Thyroid gland (tissue), 4 donors: ENCODE measurements at regions not wholly inside any gene's neighbourhood (a gene's known extent, or its start where the extent isn't known, plus 50 kb on each side); places are given as distances from the start of the nearest gene placed in this dataset.

Experiments
- POLR2A ChIP-seq, 2 donors: fragments of 450-650 bp; IDR thresholded peaks; one replicate each; pipeline ENCODE4 v1.6.1; 2017; ENCODE audit warnings: antibody characterized with exemption in 2 of 2, mild to moderate bottlenecking in 2 of 2, moderate library complexity in 1 of 2
- TF ChIP-seq, protein P1 (sequence below), 6 experiments: fragments of 200-600 bp in 3 of 6; fragments of 450-650 bp in 3 of 6; sonication (generic) in 3 of 6; IDR thresholded peaks; one replicate each; pipeline ENCODE4 v1.5.1; 2016 to 2019; ENCODE audit warnings: antibody characterized with exemption in 6 of 6, mild to moderate bottlenecking in 2 of 6, inconsistent platforms in 1 of 6, moderate library complexity in 1 of 6

DNA sequence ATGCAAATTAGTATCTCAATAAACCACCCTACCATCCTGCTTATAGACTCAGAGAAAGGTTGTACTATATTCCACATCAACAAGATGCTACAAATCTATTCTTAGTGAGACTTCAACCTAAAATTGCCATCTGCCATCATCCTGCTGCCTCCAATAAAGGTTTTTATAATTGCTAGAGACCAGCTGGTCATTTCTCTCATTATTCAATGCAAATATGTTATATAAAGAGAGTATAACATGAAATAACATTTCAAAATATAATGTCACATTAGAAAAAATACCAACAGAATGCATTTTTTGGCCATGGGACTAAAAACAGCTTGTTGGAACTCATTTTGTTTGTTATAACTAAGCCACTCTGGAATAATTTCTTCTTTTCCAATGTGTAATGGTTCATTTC lies 247.3 kb downstream of the LRIG3 start:
- TF ChIP-seq, protein P1, sequence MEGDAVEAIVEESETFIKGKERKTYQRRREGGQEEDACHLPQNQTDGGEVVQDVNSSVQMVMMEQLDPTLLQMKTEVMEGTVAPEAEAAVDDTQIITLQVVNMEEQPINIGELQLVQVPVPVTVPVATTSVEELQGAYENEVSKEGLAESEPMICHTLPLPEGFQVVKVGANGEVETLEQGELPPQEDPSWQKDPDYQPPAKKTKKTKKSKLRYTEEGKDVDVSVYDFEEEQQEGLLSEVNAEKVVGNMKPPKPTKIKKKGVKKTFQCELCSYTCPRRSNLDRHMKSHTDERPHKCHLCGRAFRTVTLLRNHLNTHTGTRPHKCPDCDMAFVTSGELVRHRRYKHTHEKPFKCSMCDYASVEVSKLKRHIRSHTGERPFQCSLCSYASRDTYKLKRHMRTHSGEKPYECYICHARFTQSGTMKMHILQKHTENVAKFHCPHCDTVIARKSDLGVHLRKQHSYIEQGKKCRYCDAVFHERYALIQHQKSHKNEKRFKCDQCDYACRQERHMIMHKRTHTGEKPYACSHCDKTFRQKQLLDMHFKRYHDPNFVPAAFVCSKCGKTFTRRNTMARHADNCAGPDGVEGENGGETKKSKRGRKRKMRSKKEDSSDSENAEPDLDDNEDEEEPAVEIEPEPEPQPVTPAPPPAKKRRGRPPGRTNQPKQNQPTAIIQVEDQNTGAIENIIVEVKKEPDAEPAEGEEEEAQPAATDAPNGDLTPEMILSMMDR (IDR thresholded peaks at IDR 0.05) = no peak
- no peak for TF ChIP-seq POLR2A (IDR thresholded peaks at IDR 0.05)
